Gastrocnemius medialis (tissue), 4 donors: ENCODE measurements at regions not wholly inside any gene's neighbourhood (a gene's known extent, or its start where the extent isn't known, plus 50 kb on each side); places are given as distances from the start of the nearest gene placed in this dataset.

Source experiments
- ATAC-seq, 2 donors: fragments of 150-250 bp; one replicate each; pipeline ENCODE4 v1.9.1; 2016
- DNase-seq, 2 donors: peaks; one replicate each; pipeline ENCODE4 v3.0.0-alpha.2; 2019
- H3K27ac ChIP-seq, 4 donors: fragments of 200-600 bp; sonication (generic); 1 replicate in 1 of 4; 2 replicates in 3 of 4; pipeline ENCODE4 v1.5.1; 2016 to 2018; ENCODE audit warnings: mild to moderate bottlenecking in 2 of 4, moderate library complexity in 1 of 4
- H3K27me3 ChIP-seq, 3 donors: fragments of 200-600 bp; sonication (generic) in 2 of 3; 1 replicate in 1 of 3; 2 replicates in 2 of 3; pipeline versions ENCODE4 v1.5.1 to v1.6.0; 2016 to 2019; ENCODE audit warnings: mild to moderate bottlenecking in 1 of 3, moderate library complexity in 1 of 3
- H3K36me3 ChIP-seq, 2 donors: fragments of 200-600 bp; sonication (generic) in 1 of 2; one replicate each; pipeline ENCODE4 v1.5.1; 2017 to 2018
- H3K4me1 ChIP-seq, 2 donors: fragments of 200-600 bp; sonication (generic) in 1 of 2; one replicate each; pipeline ENCODE4 v1.5.1; 2016 to 2017; ENCODE audit warnings: mild to moderate bottlenecking in 2 of 2
- H3K4me3 ChIP-seq, 4 donors: fragments of 200-600 bp; sonication (generic) in 3 of 4; 1 replicate in 1 of 4; 2 replicates in 3 of 4; pipeline ENCODE4 v1.5.1; 2016 to 2019; ENCODE audit warnings: mild to moderate bottlenecking in 2 of 4
- H3K9me3 ChIP-seq, 3 donors: fragments of 200-600 bp; sonication (generic) in 2 of 3; 1 replicate in 1 of 3; 2 replicates in 2 of 3; pipeline ENCODE4 v1.5.1; 2016 to 2019
- CTCF ChIP-seq, 5 experiments: fragments of 450-650 bp in 3 of 5; fragments of 200-600 bp in 2 of 5; sonication (generic) in 2 of 5; IDR thresholded peaks in 4 of 5; conservative IDR thresholded peaks in 1 of 5; 1 replicate in 4 of 5; 2 replicates in 1 of 5; pipeline ENCODE4 v1.5.1; 2016 to 2019; ENCODE audit warnings: antibody characterized with exemption in 5 of 5, mild to moderate bottlenecking in 3 of 5, moderate library complexity in 3 of 5
- POLR2A ChIP-seq, 2 donors: fragments of 450-650 bp; IDR thresholded peaks; one replicate each; pipeline ENCODE4 v1.6.1; 2017; ENCODE audit warnings: antibody characterized with exemption in 2 of 2, mild to moderate bottlenecking in 2 of 2, moderate library complexity in 2 of 2
- in situ Hi-C, 4 donors: fragments of 200-750 bp; cut with MboI; loops; one replicate each; pipeline versions ENCODE4 v1.15.0 to v1.8.0; 2017; ENCODE audit warnings: low sequenced_read_pairs in 4 of 4
- intact Hi-C: fragments of 100-400 bp; cut with DNase I; formaldehyde crosslinking; loops from one replicate; pipeline ENCODE4 v1.15.1; 2023; ENCODE audit warnings: low total_unique reads

- intact Hi-C loops = no loop called here
- in situ Hi-C loops = loop anchor here in 1 of 4 donors (10.0 kb wide), 1 partner anchor 54 kb away; no protein-coding TSS in a partner anchor
- Histone ChIP-seq H3K36me3 (no peaks in the 10 kb centered on the region), H3K4me1 (no peaks in the 10 kb centered on the region), H3K4me3 (no peak overlapping the region), H3K9me3 (no peaks in the 10 kb centered on the region), H3K27me3 (no peaks in the 10 kb centered on the region), H3K27ac (no peak overlapping the region)
- TF ChIP-seq CTCF (IDR thresholded peaks at IDR 0.05 in 4 of 5, conservative IDR thresholded peaks at IDR 0.05 in 1 of 5) (no peak), POLR2A (IDR thresholded peaks at IDR 0.05) (no peak)
- ATAC-seq = no peak
- no peak for DNase-seq
Observed at GRCh38 chr17:71378741-71379140, 742.1 kb upstream of the SOX9 start.

- no peak for DNase-seq
- no peak for ATAC-seq
- no peak overlapping the region for H3K27ac ChIP-seq
- no peak overlapping the region for H3K4me3 ChIP-seq
- H3K27me3 ChIP-seq = no peaks in the 10 kb centered on the region
- H3K9me3 ChIP-seq = no peaks in the 10 kb centered on the region
- in situ Hi-C loops = loop anchor here in 1 of 4 donors (10.0 kb wide), 1 partner anchor 55 kb away; no protein-coding TSS in a partner anchor
- H3K4me1 ChIP-seq = no peaks in the 10 kb centered on the region
- H3K36me3 ChIP-seq = no peaks in the 10 kb centered on the region
- TF ChIP-seq POLR2A (IDR thresholded peaks at IDR 0.05) (no peak), CTCF (IDR thresholded peaks at IDR 0.05 in 4 of 5, conservative IDR thresholded peaks at IDR 0.05 in 1 of 5) (no peak)
- intact Hi-C loops = no loop called here
Observed at GRCh38 chr17:71379512-71379911, 741.3 kb upstream of the SOX9 start.

- ATAC-seq = no peak
- Histone ChIP-seq H3K9me3 (no peaks in the 10 kb centered on the region), H3K36me3 (no peaks in the 10 kb centered on the region), H3K4me3 (no peak overlapping the region), H3K4me1 (no peaks in the 10 kb centered on the region), H3K27ac (no peak overlapping the region), H3K27me3 (no peaks in the 10 kb centered on the region)
- in situ Hi-C loops (no loop called here), intact Hi-C loops (no loop called here)
- TF ChIP-seq POLR2A (IDR thresholded peaks at IDR 0.05) (no peak), CTCF (IDR thresholded peaks at IDR 0.05 in 4 of 5, conservative IDR thresholded peaks at IDR 0.05 in 1 of 5) (no peak)
- no peak for DNase-seq
Observed at GRCh38 chr17:71380535-71380934, 740.3 kb upstream of the SOX9 start.

GRCh38 chr17:71380936-71381335 lies 739.9 kb upstream of the SOX9 start:
- H3K4me1 ChIP-seq = no peaks in the 10 kb centered on the region
- in situ Hi-C loops (no loop called here), intact Hi-C loops (no loop called here)
- ATAC-seq = no peak
- H3K4me3 ChIP-seq = no peak overlapping the region
- no peak for TF ChIP-seq CTCF (IDR thresholded peaks at IDR 0.05 in 4 of 5, conservative IDR thresholded peaks at IDR 0.05 in 1 of 5)
- no peak for TF ChIP-seq POLR2A (IDR thresholded peaks at IDR 0.05)
- H3K27me3 ChIP-seq = no peaks in the 10 kb centered on the region
- H3K9me3 ChIP-seq = no peaks in the 10 kb centered on the region
- H3K36me3 ChIP-seq = no peaks in the 10 kb centered on the region
- no peak for DNase-seq
- no peak overlapping the region for H3K27ac ChIP-seq

GRCh38 chr17:71383091-71383490 lies 737.7 kb upstream of the SOX9 start:
- in situ Hi-C loops (no loop called here), intact Hi-C loops (no loop called here)
- ATAC-seq (no peak), DNase-seq (no peak)
- Histone ChIP-seq H3K36me3 (no peaks in the 10 kb centered on the region), H3K4me1 (no peaks in the 10 kb centered on the region), H3K4me3 (no peak overlapping the region), H3K27me3 (no peaks in the 10 kb centered on the region), H3K9me3 (no peaks in the 10 kb centered on the region), H3K27ac (no peak overlapping the region)
- no peak for TF ChIP-seq POLR2A (IDR thresholded peaks at IDR 0.05)
- TF ChIP-seq CTCF (IDR thresholded peaks at IDR 0.05 in 4 of 5, conservative IDR thresholded peaks at IDR 0.05 in 1 of 5) = no peak
